HG03457 (cell line): ENCODE measurements at regions not wholly inside any gene's neighbourhood (a gene's known extent, or its start where the extent isn't known, plus 50 kb on each side); places are given as distances from the start of the nearest gene placed in this dataset.
"Not testable (repeated sequence)": the region's sequence is repeated elsewhere in the genome, so short reads cannot be mapped to it uniquely, and the experiment has no call there.

Source experiments
- ATAC-seq: cut with Tn5 transposase; IDR thresholded peaks from one replicate; pipeline ENCODE4 v1.9.1; 2021; ENCODE audit warnings: moderate number of reproducible peaks; ENCODE audit not compliant: unreplicated experiment

GRCh38 chr1:238944028-238944427 lies 442.3 kb upstream of the CHRM3 start:
- ATAC-seq: no peak

GRCh38 chr1:238927899-238928298 lies 458.5 kb upstream of the CHRM3 start:
- no peak for ATAC-seq

- no peak for ATAC-seq
These were observed 469.5 kb upstream of the CHRM3 start for GRCh38 chr1:238916828-238917227.

GRCh38 chr1:238914346-238914745 lies 472.0 kb upstream of the CHRM3 start:
- no peak for ATAC-seq

GRCh38 chr1:238913210-238913609 lies 473.2 kb upstream of the CHRM3 start:
- no peak for ATAC-seq

- ATAC-seq: no peak
These were observed 474.2 kb upstream of the CHRM3 start for GRCh38 chr1:238912148-238912547.

GRCh38 chr1:238902752-238903151 lies 483.6 kb upstream of the CHRM3 start:
- ATAC-seq: not testable (repeated sequence)

- no peak for ATAC-seq
These were observed 486.0 kb upstream of the CHRM3 start for GRCh38 chr1:238900334-238900865.

GRCh38 chr1:238898856-238899255 lies 487.5 kb upstream of the CHRM3 start:
- no peak for ATAC-seq

- no peak for ATAC-seq
These were observed 490.5 kb upstream of the CHRM3 start for GRCh38 chr1:238895911-238896310.

GRCh38 chr1:238892612-238893011 lies 493.8 kb upstream of the CHRM3 start:
- ATAC-seq: no peak

GRCh38 chr1:238861342-238862066 lies 524.9 kb upstream of the CHRM3 start:
- ATAC-seq: no peak

- no peak for ATAC-seq
These were observed 552.4 kb upstream of the CHRM3 start for GRCh38 chr1:238833919-238834318.

- no peak for ATAC-seq
These were observed 554.3 kb upstream of the CHRM3 start for GRCh38 chr1:238832106-238832505.

GRCh38 chr1:238830036-238830611 lies 556.2 kb upstream of the CHRM3 start:
- no peak for ATAC-seq

- no peak for ATAC-seq
These were observed 559.5 kb upstream of the CHRM3 start for GRCh38 chr1:238826891-238827290.

- no peak for ATAC-seq
These were observed 563.0 kb upstream of the CHRM3 start for GRCh38 chr1:238823416-238823815.

- ATAC-seq: no peak
These were observed 575.0 kb upstream of the CHRM3 start for GRCh38 chr1:238811211-238811879.

GRCh38 chr1:238790882-238791281 lies 595.5 kb upstream of the CHRM3 start:
- no peak for ATAC-seq

- ATAC-seq: no peak
These were observed 596.3 kb upstream of the CHRM3 start for GRCh38 chr1:238789916-238790667.

GRCh38 chr1:238787471-238787870 lies 598.9 kb upstream of the CHRM3 start:
- no peak for ATAC-seq
